ENCODE measurements at regions not wholly inside any gene's neighbourhood (a gene's known extent, or its start where the extent isn't known, plus 50 kb on each side); places are given as distances from the start of the nearest gene placed in this dataset.

DNA sequence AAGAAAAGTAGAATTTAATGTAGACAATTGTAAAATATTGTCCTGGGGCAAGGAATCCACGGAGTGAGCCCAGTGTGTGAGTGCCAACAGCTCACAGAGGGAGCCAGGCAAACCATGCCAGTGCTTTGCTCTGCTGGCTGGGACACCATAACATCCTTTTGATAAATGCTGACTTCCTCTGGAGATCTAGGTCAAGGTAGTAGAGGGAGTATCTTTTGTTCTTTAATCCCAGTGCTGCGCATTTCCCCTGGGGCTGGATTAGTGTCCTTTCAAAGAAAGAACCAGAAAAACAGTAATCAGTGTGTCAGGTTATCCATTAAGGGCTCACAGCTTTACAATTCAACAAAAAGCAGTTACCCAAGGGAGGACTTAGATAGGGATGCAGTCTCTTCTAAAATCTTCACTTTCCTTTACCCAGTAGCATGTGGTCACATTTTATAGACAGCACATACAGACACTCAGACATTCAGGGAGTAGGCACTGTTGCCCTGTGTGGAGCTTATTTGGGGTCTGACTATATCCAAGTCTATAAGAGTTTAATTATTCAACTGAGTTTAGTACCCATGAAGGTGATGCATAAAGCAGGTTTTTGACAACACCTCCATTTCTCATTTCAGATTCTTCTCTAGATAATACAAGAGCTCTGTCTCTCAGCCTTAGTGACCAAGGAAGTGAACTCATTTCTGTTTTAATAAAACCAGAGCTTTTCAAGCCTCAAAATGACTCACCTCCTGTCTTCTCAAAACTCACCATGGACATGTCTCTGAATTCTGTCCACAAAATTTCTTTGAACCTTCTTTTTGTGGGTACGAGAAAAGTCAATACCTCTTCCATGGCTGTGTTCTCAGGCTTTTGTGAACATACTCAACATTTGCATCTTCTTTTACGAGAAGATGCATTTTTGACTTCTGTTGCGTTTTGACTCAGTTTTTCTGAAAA is 215.3 kb downstream of the BRINP2 start:
- no peaks in the 10 kb centered on the region for H3K9me3 ChIP-seq (replicated peaks; ENCODE audit: low read length)

DNA sequence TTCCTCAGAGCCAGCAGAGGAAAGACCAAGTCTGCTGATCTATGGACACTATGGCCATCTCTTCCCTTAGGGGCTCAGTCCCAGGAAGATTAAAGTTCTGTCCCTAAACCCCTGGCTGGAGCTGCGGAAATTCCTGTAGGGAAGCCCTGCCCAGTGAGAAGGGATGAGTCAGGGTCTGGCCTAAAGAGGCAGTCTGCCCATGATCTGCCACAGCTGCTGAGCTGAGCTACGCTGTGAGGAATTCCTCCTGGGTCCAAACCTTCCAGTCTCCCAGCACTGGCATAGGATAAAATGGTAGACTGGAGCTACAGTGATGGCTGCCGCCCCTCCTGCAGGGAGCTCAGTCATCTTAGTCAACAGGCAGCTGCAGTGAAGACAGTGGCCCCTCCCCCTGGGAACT is 213.7 kb downstream of the BRINP2 start:
- Histone ChIP-seq H3K4me3 (ENCODE audit: low read length) (no peak overlapping the region), H3K9me3 (replicated peaks; ENCODE audit: low read length) (no peaks in the 10 kb centered on the region), H3K4me1 (ENCODE audit: control insufficient read depth, insufficient read depth, low read length) (peaks cover 18% of the 10 kb centered on the region), H3K4me2 (ENCODE audit: low read length) (no peak overlapping the region), H3K9ac (ENCODE audit: low read depth, low read length) (no peak overlapping the region), H3K27me3 (ENCODE audit: control insufficient read depth, insufficient read depth, low read length) (no peaks in the 10 kb centered on the region), H3K36me3 (ENCODE audit: insufficient read depth, low read length) (no peaks in the 10 kb centered on the region)

More for the DNA sequence above, 215.3 kb downstream of the BRINP2 start:
- Histone ChIP-seq H3K27me3 (ENCODE audit: control insufficient read depth, insufficient read depth, low read length) (no peaks in the 10 kb centered on the region), H3K9ac (ENCODE audit: low read depth, low read length) (no peak overlapping the region), H3K4me2 (ENCODE audit: low read length) (no peak overlapping the region), H3K36me3 (ENCODE audit: insufficient read depth, low read length) (no peaks in the 10 kb centered on the region), H3K4me3 (ENCODE audit: low read length) (no peak overlapping the region), H3K4me1 (ENCODE audit: control insufficient read depth, insufficient read depth, low read length) (peaks cover 18% of the 10 kb centered on the region)

DNA sequence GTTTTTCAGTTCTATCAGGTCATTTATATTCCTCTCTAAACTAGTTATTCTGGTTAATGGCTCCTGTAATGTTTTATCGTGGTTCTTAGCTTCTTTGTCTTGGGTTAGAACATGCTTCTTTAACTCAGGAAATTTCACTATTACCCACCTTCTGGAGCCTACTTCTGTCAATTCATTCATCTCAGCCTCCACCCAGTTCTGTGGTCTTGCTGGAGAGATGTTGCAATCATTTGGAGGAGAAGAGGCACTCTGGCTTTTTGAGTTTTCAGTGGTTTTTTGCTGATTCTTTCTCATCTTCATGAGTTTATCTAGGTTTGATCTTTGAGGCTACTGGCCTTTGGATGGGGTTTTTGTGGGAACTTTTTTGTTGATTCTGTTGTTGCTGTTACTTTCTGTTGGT is 213.0 kb downstream of the BRINP2 start:
- peaks cover 18% of the 10 kb centered on the region for H3K4me1 ChIP-seq (ENCODE audit: control insufficient read depth, insufficient read depth, low read length)

DNA sequence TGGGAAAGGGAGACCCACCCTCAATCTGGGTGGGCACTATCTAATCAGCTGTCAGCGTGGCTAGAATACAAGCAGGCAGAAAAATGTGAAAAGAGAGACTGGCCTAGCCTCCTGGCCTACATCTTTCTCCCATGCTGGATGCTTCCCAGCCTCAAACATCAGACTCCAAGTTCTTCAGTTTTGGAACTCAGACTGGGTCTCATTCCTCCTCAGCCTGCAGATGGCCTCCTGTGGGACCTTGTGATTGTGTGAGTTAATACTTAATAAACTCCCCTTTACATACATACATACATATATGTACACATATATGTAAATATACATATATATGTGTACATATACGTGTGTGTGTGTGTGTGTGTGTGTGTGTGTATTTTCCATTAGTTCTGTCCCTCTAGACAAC is 207.1 kb downstream of the BRINP2 start:
- Histone ChIP-seq H3K36me3 (ENCODE audit: insufficient read depth, low read length) (no peaks in the 10 kb centered on the region), H3K9ac (ENCODE audit: low read depth, low read length) (no peak overlapping the region), H3K27me3 (ENCODE audit: control insufficient read depth, insufficient read depth, low read length) (no peaks in the 10 kb centered on the region), H3K4me2 (ENCODE audit: low read length) (no peak overlapping the region), H3K9me3 (replicated peaks; ENCODE audit: low read length) (no peaks in the 10 kb centered on the region), H3K4me1 (ENCODE audit: control insufficient read depth, insufficient read depth, low read length) (no peaks in the 10 kb centered on the region), H3K4me3 (ENCODE audit: low read length) (no peak overlapping the region)

More for the DNA sequence above, 213.0 kb downstream of the BRINP2 start:
- H3K4me3 ChIP-seq (ENCODE audit: low read length), result no peak overlapping the region
- no peak overlapping the region for H3K4me2 ChIP-seq (ENCODE audit: low read length)
- no peak overlapping the region for H3K9ac ChIP-seq (ENCODE audit: low read depth, low read length)
- no peaks in the 10 kb centered on the region for H3K36me3 ChIP-seq (ENCODE audit: insufficient read depth, low read length)
- H3K27me3 ChIP-seq (ENCODE audit: control insufficient read depth, insufficient read depth, low read length), result no peaks in the 10 kb centered on the region
- no peaks in the 10 kb centered on the region for H3K9me3 ChIP-seq (replicated peaks; ENCODE audit: low read length)

DNA sequence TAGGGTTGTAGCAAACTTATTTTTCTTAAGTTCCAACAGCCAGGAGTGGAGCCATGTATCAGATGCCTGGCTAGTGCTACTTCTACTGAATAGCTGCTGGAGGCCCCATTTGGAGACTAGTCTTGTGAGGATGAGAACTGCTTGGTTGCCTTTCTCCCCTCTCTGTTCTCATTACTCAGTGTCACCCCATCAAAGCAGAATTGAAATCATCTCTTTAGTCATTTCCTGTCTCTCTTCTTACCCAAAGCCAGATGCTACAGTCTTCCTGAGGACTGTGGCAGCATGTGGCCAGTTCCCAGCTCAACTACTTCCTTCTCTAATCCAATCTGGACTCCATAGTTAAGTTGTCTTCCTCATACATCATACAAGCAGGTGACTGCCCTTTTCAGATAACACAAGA is 197.5 kb downstream of the BRINP2 start:
- H3K36me3 ChIP-seq (ENCODE audit: insufficient read depth, low read length), result no peaks in the 10 kb centered on the region
- H3K9ac ChIP-seq (ENCODE audit: low read depth, low read length), result no peak overlapping the region
- H3K27me3 ChIP-seq (ENCODE audit: control insufficient read depth, insufficient read depth, low read length), result peaks cover 8% of the 10 kb centered on the region
- H3K4me3 ChIP-seq (ENCODE audit: low read length), result no peak overlapping the region
- no peak overlapping the region for H3K4me2 ChIP-seq (ENCODE audit: low read length)
- H3K4me1 ChIP-seq (ENCODE audit: control insufficient read depth, insufficient read depth, low read length), result peaks cover 6% of the 10 kb centered on the region
- no peaks in the 10 kb centered on the region for H3K9me3 ChIP-seq (replicated peaks; ENCODE audit: low read length)

DNA sequence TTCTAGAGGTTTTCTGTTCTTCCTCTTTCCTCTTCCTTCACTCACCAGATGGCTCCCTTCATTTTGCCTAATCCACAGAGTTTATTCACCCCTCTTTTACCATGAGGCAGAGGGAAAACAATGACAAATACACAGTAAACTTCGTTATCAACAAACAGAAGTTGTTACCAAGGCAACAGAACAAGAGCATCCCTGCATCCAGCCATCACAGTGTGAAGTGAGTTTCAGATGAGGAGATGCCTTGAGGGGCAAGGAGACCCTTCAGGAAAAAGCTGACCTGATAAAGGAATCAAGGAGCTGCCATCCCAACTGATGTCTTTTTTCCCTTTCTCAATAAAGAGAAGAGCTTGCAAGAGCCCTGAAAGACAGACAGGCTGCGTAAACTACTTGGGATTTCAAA is 195.3 kb downstream of the BRINP2 start:
- no peak overlapping the region for H3K9ac ChIP-seq (ENCODE audit: low read depth, low read length)
- H3K27me3 ChIP-seq (ENCODE audit: control insufficient read depth, insufficient read depth, low read length), result peaks cover 3% of the 10 kb centered on the region
- H3K4me1 ChIP-seq (ENCODE audit: control insufficient read depth, insufficient read depth, low read length), result peaks cover 6% of the 10 kb centered on the region
- H3K4me3 ChIP-seq (ENCODE audit: low read length), result no peak overlapping the region
- no peaks in the 10 kb centered on the region for H3K9me3 ChIP-seq (replicated peaks; ENCODE audit: low read length)
- no peak overlapping the region for H3K4me2 ChIP-seq (ENCODE audit: low read length)
- H3K36me3 ChIP-seq (ENCODE audit: insufficient read depth, low read length), result no peaks in the 10 kb centered on the region

DNA sequence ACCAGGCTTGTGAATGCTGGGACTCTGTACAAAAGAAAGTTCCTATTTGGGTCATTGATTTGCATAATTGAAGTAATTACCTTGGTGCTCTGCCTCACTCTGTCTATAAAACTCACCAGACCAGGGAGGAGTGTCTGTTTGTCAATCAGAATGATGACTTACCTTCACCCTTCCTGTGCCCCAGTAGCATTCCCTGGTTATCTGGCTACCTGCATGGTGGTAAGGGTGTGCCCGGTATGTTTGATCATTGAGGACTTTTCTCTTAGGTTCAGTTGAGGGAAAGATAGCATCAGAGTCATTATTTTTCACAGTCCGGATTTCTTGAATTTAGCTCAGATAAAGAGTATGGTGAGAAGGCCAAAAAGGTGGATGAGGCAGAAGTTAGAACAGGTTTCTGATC is 190.0 kb downstream of the BRINP2 start:
- Histone ChIP-seq H3K36me3 (ENCODE audit: insufficient read depth, low read length) (no peaks in the 10 kb centered on the region), H3K4me2 (ENCODE audit: low read length) (no peak overlapping the region), H3K4me1 (ENCODE audit: control insufficient read depth, insufficient read depth, low read length) (no peaks in the 10 kb centered on the region), H3K9me3 (replicated peaks; ENCODE audit: low read length) (no peaks in the 10 kb centered on the region), H3K4me3 (ENCODE audit: low read length) (no peak overlapping the region), H3K27me3 (ENCODE audit: control insufficient read depth, insufficient read depth, low read length) (peaks cover 7% of the 10 kb centered on the region), H3K9ac (ENCODE audit: low read depth, low read length) (no peak overlapping the region)

DNA sequence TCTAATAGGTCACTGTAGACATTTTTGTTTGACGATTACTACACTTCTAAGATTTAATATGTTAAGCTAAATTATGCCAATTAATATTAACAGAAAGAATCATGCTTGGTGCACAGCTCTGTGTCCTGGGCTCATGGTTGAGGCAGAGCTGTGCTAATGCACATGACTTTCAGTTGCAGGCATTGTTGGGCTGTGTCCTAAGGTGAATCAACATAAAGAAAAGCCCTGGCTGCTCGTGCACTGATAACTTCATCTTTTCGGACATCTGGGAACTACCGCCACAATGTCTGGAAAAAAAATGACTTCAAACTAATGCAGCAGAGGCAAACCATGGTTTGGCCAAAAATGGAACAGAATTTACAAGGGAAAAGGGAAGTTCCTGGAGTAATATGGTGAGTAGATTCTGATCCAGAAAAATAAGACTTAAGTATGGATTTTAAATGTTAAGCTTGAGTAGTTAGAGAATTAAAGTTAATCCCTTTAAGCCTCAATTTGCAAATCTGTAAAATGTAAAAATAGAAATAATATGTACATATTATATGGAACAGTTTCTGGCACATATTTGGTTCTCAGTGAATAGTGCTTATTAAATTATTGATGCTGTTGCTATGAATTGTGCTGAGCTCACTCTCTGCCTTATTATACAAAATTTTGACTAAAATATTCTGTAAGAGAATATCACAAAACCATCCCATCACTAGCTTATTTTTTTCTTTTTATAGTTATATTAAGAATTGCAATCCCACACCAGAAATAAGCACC is 186.1 kb downstream of the BRINP2 start:
- H3K9me3 ChIP-seq (replicated peaks; ENCODE audit: low read length), result no peaks in the 10 kb centered on the region
- no peak overlapping the region for H3K9ac ChIP-seq (ENCODE audit: low read depth, low read length)
- H3K27me3 ChIP-seq (ENCODE audit: control insufficient read depth, insufficient read depth, low read length), result peaks cover 27% of the 10 kb centered on the region
- no peaks in the 10 kb centered on the region for H3K36me3 ChIP-seq (ENCODE audit: insufficient read depth, low read length)
- no peaks in the 10 kb centered on the region for H3K4me1 ChIP-seq (ENCODE audit: control insufficient read depth, insufficient read depth, low read length)
- H3K4me2 ChIP-seq (ENCODE audit: low read length), result no peak overlapping the region
- H3K4me3 ChIP-seq (ENCODE audit: low read length), result no peak overlapping the region

DNA sequence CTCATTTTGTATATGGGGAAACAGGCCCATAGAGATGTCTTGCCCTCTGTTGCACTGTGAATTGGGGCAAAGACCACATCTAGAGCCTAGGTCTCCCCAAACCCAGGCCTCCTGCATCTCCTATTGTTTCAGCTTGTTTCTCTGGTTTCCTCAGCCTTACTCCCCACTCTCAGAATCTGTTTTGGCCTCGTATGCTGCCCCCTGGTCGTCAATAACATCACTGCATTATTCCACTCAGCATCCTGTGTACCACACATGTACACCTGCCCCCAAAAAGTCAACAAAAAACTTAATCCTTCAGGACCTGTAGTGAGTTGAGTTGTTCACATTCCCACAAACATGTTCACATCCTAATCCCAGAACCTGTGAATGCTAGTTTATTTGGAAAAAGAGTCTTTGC is 184.8 kb downstream of the BRINP2 start:
- Histone ChIP-seq H3K4me2 (ENCODE audit: low read length) (no peak overlapping the region), H3K27me3 (ENCODE audit: control insufficient read depth, insufficient read depth, low read length) (peaks cover 27% of the 10 kb centered on the region), H3K4me1 (ENCODE audit: control insufficient read depth, insufficient read depth, low read length) (no peaks in the 10 kb centered on the region), H3K4me3 (ENCODE audit: low read length) (no peak overlapping the region), H3K36me3 (ENCODE audit: insufficient read depth, low read length) (no peaks in the 10 kb centered on the region), H3K9me3 (replicated peaks; ENCODE audit: low read length) (no peaks in the 10 kb centered on the region), H3K9ac (ENCODE audit: low read depth, low read length) (no peak overlapping the region)

DNA sequence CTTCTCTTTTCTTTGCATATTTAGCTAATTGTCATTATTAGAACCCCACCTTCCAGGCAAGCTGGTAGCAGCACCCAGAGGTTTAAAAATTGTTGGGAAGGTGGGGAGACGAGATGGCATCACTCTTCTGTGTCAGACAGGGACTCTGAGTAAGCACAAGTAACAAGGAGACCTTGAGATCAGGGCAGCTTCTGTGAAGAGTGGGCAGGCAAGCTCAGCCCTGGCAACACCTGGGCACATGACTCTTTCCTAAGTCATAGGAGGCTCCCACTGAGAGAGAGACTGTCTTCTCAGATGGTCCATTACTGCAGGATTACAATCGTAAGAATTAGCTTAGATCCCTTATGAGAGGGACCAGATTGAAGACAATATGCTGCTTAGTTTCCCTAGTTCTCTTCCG is 183.5 kb downstream of the BRINP2 start:
- Histone ChIP-seq H3K4me2 (ENCODE audit: low read length) (no peak overlapping the region), H3K27me3 (ENCODE audit: control insufficient read depth, insufficient read depth, low read length) (peaks cover 26% of the 10 kb centered on the region), H3K4me1 (ENCODE audit: control insufficient read depth, insufficient read depth, low read length) (no peaks in the 10 kb centered on the region), H3K9ac (ENCODE audit: low read depth, low read length) (no peak overlapping the region), H3K4me3 (ENCODE audit: low read length) (no peak overlapping the region), H3K9me3 (replicated peaks; ENCODE audit: low read length) (no peaks in the 10 kb centered on the region), H3K36me3 (ENCODE audit: insufficient read depth, low read length) (no peaks in the 10 kb centered on the region)

DNA sequence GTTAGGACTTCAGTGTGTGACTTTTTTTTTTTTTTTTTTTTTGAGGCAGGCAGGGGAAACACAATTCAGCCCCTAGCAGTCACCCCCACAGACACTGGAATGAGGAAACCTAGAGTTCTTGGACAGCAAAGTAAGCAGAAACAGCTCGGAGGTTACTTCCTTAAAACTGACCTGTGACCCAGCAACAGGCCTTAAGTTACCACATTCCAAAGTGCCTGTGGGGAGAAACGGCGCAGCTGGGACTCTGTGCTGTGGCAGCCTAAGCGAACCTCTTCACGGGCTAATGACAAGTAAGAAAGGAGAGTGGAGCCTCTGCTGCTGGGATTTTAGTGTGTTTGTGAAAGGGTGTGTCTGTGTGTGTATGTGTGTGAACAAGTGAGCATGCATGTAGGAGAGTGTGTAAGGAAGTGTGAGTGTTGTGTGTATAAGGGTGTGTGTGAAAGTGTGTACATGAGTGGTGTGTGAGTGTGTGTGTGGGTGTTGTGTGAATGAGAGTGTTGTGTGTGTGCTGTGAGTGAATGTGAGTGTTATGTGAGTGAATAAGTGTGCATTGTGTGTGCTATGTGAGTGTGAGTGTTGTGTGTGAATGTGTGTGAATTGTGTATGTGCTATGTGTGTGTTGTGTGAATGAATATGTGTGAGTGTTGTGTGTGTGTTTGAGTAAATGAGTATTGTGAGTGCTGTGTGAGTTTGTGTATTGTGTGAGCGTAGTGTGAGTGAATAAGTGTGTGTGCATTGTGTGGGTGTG is 180.8 kb downstream of the BRINP2 start:
- no peaks in the 10 kb centered on the region for H3K4me1 ChIP-seq (ENCODE audit: control insufficient read depth, insufficient read depth, low read length)
- H3K9me3 ChIP-seq (replicated peaks; ENCODE audit: low read length), result no peaks in the 10 kb centered on the region
- no peaks in the 10 kb centered on the region for H3K36me3 ChIP-seq (ENCODE audit: insufficient read depth, low read length)
- peaks cover 23% of the 10 kb centered on the region for H3K27me3 ChIP-seq (ENCODE audit: control insufficient read depth, insufficient read depth, low read length)
- no peak overlapping the region for H3K9ac ChIP-seq (ENCODE audit: low read depth, low read length)
- no peak overlapping the region for H3K4me3 ChIP-seq (ENCODE audit: low read length)
- H3K4me2 ChIP-seq (ENCODE audit: low read length), result no peak overlapping the region

Measured in skeletal muscle satellite cell (primary cell).